Left renal cortex interstitium (tissue), 4 donors: ENCODE measurements at regions not wholly inside any gene's neighbourhood (a gene's known extent, or its start where the extent isn't known, plus 50 kb on each side); places are given as distances from the start of the nearest gene placed in this dataset.

Source experiments
- DNase-seq, 4 donors: peaks; one replicate each; pipeline ENCODE4 v3.0.0-alpha.2; 2013; ENCODE audit warnings: low read depth in 4 of 4, low spot score in 2 of 4, missing footprints in 1 of 4

DNA sequence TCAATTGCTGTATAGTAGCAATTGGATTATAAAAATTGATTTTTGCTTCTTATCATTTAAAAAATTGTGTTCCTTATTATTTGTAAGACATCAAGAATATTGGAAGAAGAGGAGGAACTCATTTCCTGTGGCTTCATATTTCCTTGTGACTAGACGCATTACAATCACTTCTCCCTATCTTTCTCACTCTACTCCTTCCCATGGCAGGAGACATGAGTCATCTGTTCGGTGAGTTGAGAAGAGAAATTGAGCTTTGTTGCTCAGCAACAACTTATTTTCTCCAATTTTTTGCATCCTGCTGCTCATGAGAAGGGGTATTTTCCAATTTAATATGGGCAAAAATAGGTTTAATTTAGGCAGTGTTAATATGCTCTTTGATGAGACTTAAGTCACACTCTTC, 1783.9 kb downstream of the SUCLG1 start:
- no peak for DNase-seq

DNA sequence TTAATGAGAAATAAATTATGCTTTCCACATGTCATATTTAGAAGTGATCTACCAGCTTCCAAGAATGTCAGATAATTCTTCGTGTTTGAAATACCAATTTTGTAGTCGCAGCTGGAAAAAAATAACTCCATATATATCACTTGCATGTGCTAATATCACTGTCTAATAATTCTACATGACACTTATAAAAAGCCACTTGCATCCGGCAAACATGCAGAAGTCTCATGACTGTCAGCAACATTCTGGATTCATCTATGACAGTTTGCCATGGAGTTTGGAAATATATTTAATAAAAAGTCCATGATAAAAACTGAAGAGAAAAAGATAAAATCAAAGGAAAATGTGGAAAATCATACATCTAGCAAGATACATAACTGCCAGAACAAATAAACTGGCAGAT, 1784.4 kb downstream of the SUCLG1 start:
- DNase-seq = no peak

DNA sequence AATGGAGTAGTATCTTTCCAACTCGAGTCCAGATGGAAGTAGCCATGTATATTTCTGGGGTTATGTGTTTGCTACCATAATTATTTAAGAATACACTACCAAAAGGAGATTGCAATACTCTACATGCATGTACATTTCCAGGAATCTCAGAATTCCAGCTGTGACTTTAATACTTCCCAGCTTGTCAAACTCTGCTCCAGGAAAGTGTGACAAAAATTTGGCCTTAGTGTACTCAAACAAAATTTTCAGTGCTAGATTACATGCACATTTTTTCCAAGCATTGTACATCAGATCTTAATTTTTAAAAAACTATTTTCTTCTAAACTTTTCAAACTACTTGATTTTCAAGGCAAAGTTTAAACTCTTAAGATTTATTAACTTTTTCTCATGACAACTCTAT, 1791.6 kb downstream of the SUCLG1 start:
- no peak for DNase-seq

DNA sequence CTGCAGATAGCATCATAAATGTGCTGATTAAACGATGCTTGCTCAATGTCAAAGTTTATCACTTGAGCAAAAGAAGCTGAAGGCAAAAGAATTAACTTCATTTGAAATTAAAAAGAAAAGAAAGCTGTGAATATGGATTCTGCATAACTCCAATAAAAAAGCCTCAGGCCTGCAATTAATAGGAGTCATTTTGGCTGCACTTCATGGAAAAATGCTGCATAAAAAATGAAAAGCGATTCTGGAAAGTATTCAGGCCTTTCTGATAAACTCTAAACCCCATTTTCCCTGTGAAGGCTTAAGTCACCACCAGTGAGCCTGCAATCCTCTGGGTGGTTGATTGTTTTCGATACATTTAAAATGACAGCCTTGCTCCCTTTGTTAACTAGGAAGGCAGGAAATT, 1793.4 kb downstream of the SUCLG1 start:
- no peak for DNase-seq

DNA sequence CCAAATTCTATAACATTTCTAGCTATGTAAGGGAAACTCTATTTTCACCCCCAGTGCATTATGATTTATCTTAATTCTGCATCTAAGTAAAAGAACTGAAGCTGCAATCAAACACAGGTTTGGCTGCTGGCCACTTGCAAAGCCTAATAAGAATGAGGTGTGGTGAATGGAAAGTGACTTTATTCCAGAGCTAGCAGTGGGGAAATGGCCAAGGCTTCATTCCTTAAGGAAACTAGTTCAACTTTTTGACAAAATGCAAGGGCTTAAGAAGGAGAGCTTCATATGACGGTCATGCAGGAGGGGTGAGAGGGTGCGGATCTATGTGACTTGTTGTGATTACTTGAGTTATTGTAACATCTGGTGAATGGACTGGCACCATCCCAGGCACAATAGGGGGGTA, 1802.0 kb downstream of the SUCLG1 start:
- DNase-seq = no peak

DNA sequence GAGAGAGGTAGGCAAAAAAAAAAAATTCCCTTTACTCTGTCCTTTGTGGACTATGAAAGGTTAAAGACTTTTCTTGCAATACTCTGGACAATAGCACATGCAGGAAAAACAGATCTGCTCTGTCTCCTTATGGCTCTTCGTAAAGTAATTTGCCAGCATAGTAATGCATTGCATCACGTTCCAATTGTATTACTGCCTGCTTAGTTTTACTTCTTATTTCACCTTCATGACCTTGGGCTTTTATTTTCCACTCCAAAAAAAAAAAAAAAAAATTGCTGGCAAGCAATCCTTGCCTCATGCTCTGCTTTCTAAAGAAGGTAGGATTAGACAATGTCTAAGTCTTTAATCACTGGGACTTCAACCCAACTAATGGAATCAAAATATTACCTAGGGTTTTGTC, 1802.7 kb downstream of the SUCLG1 start:
- no peak for DNase-seq

DNA sequence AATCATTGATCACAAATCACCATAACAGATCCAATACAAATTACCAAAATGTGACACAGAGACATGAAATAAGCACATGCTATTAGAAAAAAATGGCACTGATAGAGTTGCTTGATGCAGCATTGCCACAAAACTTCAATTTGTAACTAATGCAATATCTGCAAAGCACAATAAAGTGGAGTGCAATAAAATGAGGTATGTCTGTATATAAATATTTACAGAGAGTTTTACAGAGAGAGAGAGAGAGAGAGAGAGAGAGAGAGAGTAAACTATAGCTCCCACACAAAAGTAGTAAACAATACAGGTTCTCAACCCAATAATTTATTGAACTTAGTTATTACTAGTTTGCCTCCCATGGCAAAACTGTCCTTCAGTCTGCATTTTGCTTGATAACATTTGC, 1807.0 kb downstream of the SUCLG1 start:
- DNase-seq = no peak

DNA sequence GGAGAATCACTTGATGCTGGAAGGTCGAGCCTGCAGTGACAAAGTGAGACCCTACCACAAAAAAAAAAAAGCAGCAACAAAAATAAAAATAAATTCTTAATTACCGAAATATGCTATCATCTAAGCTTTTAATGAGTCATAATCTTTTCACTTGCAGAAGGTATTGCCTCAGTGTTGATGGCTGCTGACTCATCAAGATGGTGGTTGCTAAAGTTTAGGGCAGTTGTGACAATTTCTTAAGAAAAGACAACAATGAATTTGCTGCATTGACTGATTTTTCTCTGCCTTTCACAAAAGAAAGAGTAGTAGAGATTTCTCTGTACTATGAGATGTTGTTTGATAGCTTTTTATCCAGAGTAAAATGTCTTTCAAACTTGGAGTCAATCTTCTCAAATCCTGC, 1809.0 kb downstream of the SUCLG1 start:
- no peak for DNase-seq

DNA sequence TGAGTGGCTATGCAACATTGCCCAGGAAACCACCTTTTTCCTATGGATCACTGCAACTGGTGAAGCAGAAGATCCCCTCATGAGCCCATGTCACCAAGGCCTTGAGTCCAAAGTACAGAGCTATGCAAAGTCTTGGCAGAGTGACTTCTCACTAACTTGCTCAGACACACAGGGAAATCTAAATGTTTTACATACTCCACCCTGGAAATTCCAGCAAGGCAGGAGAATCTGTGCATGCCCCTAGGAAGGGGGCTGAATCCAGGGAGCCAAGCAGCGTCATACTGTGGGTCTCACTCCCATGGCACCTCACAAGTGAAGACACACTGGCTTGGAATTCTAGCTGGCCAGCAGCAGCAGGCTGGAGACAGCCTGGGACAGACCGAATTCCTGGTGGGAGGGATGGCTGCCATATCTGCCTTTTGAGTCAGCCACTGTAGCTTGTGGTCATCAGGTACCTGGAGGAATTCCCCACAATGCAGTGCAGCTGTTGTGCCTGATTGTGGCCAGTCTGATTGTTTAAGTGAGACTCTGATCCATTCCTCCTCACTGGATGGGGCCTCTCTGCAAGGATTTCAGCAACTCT, 1817.4 kb downstream of the SUCLG1 start:
- no peak for DNase-seq

DNA sequence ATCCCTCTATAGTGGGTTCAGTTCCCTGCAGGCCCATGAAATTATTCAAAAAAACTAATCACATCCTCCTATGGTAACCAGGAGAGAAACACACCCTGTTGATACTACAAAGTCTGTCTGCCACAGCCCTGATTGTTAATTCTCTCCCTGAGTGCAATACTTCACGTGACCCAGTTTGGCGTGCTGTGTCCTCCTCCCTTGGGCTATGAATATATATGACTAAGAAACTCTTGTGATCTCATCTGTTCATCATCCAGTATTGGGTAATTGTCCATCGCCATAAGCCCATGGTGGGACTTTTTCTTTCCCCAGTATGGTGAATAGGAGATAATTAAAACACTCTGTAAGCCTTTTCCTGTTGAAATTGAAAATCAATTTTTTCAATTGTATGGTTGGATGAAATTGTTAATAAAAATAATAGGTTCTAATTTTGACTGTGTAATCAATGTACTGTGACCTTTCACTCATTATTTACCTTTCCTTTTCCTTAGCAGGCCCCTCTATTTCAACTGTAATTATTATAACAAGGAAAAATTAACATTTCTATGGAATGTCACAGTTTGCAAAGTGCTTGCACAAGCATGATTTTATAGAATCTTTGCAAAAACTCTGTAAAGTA, 1822.6 kb downstream of the SUCLG1 start:
- no peak for DNase-seq

DNA sequence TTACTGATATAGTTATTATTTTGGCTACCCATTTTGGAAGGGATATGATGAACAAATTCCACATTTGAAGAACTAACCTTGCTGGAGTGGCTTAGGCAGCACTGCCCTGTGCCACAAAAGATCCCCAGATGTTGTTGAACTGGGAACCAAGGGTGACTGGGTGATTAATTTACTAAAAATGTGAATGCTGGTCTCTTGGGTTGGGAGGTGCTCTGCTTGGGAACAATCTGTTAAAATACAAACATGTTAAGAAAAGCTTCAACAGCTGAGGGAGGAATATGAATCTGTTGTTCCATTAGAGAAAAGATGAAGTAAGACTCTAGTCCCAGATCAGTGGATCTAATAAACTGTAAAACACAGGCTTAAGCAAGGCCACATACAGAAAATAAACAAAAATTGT, 1860.1 kb downstream of the SUCLG1 start:
- no peak for DNase-seq

DNA sequence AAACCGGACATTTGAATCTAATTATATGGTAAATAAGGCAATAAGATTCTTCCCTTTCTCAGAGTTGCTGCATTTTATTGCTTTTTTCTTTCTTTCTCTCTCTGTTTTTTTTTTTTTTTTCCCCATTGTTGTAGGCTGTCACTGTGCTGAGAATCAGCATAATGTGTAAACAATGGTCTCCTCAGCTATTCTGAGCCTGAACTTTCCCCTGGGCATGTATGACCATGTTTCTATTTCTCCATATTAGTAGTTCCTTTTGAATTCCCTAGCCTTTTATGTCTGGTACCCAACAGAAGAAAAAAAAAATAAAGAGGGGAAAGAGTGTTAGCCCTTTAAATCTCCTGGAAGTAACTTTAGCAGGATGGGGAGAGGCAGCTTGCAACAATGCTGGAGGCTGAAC, 1862.5 kb downstream of the SUCLG1 start:
- no peak for DNase-seq

DNA sequence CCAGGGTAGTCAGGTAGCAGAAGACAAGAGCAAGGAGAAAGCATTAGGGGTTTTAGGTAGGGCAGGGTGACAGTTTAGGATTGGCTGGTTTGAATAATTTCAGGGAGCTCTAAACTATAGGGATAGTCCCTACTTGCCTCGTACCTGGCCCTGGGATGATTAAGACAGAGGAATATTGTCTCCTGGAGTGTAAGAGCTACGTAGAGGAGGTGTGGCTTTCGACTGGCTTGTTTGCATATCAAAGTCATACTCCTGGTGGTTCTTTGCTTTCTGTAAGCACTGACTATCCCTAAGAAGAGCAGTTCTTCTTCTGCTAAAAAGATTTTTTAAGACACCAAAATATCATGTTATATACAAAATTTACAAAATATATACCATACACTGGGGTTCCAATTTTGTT, 1867.4 kb downstream of the SUCLG1 start:
- DNase-seq = no peak

DNA sequence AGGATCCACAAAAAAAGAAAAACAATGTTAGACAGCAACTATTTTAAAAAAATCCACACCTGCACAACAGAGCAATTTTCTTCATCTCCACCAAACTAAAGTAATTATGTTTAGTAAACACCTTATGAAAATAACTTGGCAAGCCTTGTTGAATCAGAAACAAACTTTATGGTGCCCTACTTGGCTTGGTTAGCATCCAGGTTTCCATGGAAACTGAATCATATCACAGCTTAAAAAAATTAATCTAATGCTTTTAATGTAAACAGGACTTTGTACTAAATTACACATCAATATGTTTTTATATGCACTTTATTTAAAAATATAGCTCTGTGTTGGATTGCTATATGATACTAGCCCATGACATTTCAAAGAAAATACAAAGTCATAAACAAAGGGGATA, 1882.4 kb downstream of the SUCLG1 start:
- no peak for DNase-seq

DNA sequence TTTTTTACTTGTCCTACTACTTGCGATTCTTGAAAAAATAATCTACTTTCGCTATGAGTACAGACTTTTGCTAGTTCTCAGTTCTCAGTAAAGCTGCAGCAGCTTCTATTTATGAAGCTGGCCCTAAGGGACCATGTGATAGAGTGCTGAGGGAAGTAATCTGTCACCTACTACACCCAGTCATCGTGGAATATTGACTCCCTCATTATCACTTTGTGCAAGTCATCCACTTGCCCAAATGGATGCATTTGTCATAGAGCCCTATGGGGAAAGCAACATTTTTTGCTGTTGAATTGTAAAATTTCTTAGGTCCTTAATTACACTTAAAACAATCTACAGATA, 1919.8 kb downstream of the SUCLG1 start:
- no peak for DNase-seq

DNA sequence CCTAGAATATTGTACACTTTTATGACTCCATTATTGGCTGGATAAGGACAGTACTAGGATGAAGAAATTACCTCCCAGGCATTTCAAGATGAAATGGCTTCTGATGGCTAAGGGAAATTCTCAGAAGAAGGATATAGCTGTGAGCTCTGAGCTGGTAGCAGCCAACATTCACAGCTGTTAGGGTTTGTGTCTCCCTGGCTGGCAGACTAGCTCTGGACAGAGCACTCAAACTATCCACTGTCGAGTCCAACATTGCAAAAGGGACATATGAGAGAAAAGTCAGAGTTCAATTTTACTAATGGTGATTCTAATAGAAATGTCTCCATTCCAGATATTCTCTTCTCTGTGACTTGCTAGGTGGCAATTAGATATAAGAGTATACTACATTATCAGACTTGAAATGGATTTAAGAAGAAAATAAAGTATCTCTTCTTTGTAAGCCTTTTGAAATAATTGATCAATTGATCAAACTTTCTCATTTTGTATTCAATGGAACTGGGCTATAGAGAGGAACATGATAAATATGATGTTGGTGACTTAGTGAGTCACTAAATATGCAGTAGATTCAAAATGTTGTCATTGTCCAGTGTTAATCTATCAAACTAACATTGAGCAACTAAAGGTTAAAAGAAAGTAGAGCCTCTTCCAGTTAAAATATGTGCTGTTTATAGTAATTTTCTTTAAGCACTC, 1920.3 kb downstream of the SUCLG1 start:
- no peak for DNase-seq

DNA sequence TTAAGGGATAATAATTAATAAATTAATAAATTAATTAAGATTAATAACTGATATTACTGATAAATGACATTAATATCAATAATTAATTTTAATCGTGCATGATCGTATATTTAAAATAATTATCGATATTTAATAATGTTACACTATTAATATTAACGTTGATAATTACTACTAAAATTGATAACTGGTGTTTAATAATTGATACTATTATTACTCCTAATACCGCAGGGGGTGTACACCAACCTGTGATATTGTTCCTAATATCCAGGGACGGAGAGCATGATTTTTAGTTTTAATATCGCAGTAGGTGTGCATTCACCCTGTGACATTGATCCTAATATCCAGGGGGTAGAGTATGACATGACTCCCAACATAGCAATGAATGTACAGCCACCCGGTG, 1930.8 kb downstream of the SUCLG1 start:
- no peak for DNase-seq

DNA sequence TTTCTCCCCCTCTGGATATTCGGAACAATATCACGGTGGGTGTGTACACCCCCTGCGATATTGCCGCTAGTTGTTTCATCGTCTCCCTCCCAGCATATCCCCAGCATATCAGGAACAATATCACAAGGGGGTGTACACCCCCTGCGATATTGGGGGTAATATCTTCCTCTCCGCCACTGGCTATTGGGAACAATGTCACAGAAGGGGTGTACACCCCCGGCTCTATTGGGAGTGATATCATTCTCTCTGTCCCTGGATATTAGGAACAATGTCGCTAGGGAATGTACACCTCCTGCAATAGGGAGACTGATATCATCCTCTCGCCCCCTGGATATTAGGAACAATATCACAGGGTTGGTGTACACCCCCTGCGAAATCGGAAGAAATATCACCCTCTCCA, 1932.0 kb downstream of the SUCLG1 start:
- DNase-seq = no peak

DNA sequence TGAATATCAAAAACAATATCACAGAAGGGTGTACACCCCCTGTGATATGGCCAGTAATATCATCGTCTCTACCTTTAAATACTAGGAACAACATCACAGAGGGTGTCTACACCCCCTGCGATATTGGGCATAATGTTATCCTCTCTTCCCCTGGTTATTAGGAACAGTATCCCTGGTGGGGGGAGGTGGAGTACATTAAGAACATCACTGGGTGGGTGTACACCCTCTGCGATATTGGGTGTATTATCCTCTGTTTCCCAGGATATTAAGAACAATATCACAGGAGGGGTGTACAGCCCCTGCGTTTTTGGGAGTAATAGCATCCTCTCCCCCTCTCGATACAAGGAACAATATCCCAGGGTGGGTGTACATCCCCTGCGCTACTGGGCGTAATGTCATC, 1932.8 kb downstream of the SUCLG1 start:
- no peak for DNase-seq

DNA sequence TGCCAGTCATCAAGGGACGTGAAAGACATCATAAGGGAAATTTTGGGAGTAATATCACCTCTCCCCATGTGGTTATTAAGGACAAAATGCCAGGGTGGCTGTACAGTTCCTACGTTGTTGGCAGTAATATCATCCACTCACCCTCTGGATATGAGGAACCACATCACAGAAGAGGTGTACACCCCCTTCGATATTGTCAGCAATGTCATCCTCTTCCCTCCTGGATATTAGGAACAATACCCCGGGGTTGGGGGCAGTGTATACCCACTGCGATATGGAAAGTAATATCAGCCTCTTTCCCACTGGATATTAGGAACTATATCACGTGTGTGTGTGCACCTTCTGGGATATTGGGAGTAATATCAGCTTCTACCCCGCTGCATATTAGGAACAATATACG, 1933.3 kb downstream of the SUCLG1 start:
- no peak for DNase-seq

DNA sequence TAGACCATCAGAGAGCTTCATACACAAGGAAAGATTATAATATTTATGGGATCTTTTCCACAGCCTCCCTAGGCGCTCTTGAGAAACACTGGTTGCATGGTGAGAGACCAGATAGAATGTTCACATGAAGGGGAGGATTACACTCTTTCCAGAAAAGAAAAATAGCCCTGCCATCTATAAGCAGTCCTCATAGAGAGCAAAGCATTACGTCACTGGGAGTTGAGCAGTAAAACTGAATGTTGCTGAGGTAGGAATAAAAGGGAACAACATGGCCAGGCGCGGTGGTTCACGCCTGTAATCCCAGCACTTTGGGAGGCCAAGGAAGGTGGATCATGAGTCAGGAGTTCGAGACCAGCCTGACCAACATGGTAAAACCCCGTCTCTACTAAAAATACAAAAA, 1934.3 kb downstream of the SUCLG1 start:
- no peak for DNase-seq

DNA sequence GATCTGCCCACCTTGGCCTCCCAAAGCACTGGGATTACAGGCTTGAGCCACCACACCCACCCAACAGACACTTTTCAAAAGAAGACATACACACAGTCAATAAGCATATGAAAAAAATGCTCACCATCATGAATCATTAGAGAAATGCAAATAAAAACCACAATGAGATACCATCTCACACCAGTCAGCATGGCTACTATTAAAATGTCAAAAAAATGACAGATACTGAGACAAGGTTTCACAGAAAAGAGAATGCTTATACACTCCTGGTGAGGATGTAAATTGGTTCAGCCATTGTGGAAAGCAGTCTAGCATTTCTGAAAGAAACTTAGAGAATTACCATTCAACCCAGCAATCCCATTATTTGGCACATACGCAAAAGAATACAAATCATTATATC, 1947.2 kb downstream of the SUCLG1 start:
- no peak for DNase-seq

DNA sequence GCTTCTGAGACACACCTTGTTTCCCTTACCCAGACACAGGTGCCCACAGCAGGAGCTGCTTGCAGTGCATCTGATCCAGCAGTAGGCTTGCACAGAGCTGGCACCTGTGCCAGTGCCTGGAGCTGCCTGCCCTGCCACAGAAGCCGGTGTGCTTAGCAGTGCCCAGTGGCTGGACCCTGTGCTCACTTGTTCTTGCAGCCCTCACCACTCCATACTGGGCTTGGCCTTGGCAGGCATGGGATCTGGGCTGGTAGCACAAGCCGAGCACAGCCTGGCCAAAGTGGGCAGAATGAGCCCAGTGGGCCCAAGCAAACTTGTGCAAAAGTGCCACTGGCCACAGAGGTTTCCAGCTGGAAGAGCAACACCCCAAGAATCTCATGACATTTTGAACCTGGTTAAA, 1950.4 kb downstream of the SUCLG1 start:
- no peak for DNase-seq
